H1 (cell line): ENCODE measurements at regions not wholly inside any gene's neighbourhood (a gene's known extent, or its start where the extent isn't known, plus 50 kb on each side); places are given as distances from the start of the nearest gene placed in this dataset.

ENCODE experiments used
- ATF2 ChIP-seq: IDR thresholded peaks from 2 replicates; pipeline ENCODE4 v1.6.1; 2012; ENCODE audit warnings: low read length, inconsistent platforms
- KDM5A ChIP-seq: fragments of 200-600 bp; IDR thresholded peaks from 2 replicates; pipeline ENCODE4 v1.7.1; 2012; ENCODE audit warnings: mild to moderate bottlenecking, low read length, inconsistent platforms, mixed read lengths

GRCh38 chr6:4585682-4586468 lies 190.3 kb upstream of the CDYL start (continued):
- TF ChIP-seq ATF2 (no peak), KDM5A (no peak)
